ENCODE measurements at regions not wholly inside any gene's neighbourhood (a gene's known extent, or its start where the extent isn't known, plus 50 kb on each side); places are given as distances from the start of the nearest gene placed in this dataset.

GRCh38 chr1:164969253-164969652 is 387.3 kb downstream of the LMX1A start:
- in situ Hi-C loops (cut with HindIII; ENCODE audit: low pct_ligation_motif_present, low sequenced_read_pairs) = no loop called here
- Histone ChIP-seq H3K4me3 (ENCODE audit: low read depth, low read length) (no peak overlapping the region), H3K36me3 (replicated peaks) (no peaks in the 10 kb centered on the region), H3K27ac (no peak overlapping the region), H3K27me3 (replicated peaks) (no peaks in the 10 kb centered on the region)
- no peak for DNase-seq
- no peak for TF ChIP-seq CTCF (IDR thresholded peaks at IDR 0.05; ENCODE audit: low read depth, low read length, missing control alignments)

- no peaks in the 10 kb centered on the region for H3K27me3 ChIP-seq (replicated peaks)
- no peak for TF ChIP-seq CTCF (IDR thresholded peaks at IDR 0.05; ENCODE audit: low read depth, low read length, missing control alignments)
- no peak overlapping the region for H3K27ac ChIP-seq
- no peaks in the 10 kb centered on the region for H3K36me3 ChIP-seq (replicated peaks)
- no peak overlapping the region for H3K4me3 ChIP-seq (ENCODE audit: low read depth, low read length)
- in situ Hi-C loops (cut with HindIII; ENCODE audit: low pct_ligation_motif_present, low sequenced_read_pairs) = no loop called here
- DNase-seq = no peak
Observed at GRCh38 chr1:164967300-164967699, 389.2 kb downstream of the LMX1A start.

GRCh38 chr1:164961715-164962114 is 394.8 kb downstream of the LMX1A start:
- in situ Hi-C loops (cut with HindIII; ENCODE audit: low pct_ligation_motif_present, low sequenced_read_pairs) = no loop called here
- no peaks in the 10 kb centered on the region for H3K36me3 ChIP-seq (replicated peaks)
- H3K27me3 ChIP-seq (replicated peaks) = no peaks in the 10 kb centered on the region
- no peak overlapping the region for H3K4me3 ChIP-seq (ENCODE audit: low read depth, low read length)
- no peak for DNase-seq
- no peak overlapping the region for H3K27ac ChIP-seq
- no peak for TF ChIP-seq CTCF (IDR thresholded peaks at IDR 0.05; ENCODE audit: low read depth, low read length, missing control alignments)

- H3K27ac ChIP-seq = no peak overlapping the region
- H3K4me3 ChIP-seq (ENCODE audit: low read depth, low read length) = no peak overlapping the region
- no peak for DNase-seq
- TF ChIP-seq CTCF (IDR thresholded peaks at IDR 0.05; ENCODE audit: low read depth, low read length, missing control alignments) = no peak
- H3K27me3 ChIP-seq (replicated peaks) = no peaks in the 10 kb centered on the region
- no peaks in the 10 kb centered on the region for H3K36me3 ChIP-seq (replicated peaks)
- in situ Hi-C loops (cut with HindIII; ENCODE audit: low pct_ligation_motif_present, low sequenced_read_pairs) = no loop called here
Observed at GRCh38 chr1:164958982-164959768, 397.3 kb downstream of the LMX1A start.

- H3K4me3 ChIP-seq (ENCODE audit: low read depth, low read length) = no peak overlapping the region
- in situ Hi-C loops (cut with HindIII; ENCODE audit: low pct_ligation_motif_present, low sequenced_read_pairs) = no loop called here
- TF ChIP-seq CTCF (IDR thresholded peaks at IDR 0.05; ENCODE audit: low read depth, low read length, missing control alignments) = no peak
Observed at GRCh38 chr1:164953815-164954214, 394.8 kb downstream of the PBX1 start.

GRCh38 chr1:164953098-164953497 is 394.1 kb downstream of the PBX1 start:
- Histone ChIP-seq H3K27me3 (replicated peaks) (no peaks in the 10 kb centered on the region), H3K36me3 (replicated peaks) (no peaks in the 10 kb centered on the region), H3K4me3 (ENCODE audit: low read depth, low read length) (no peak overlapping the region), H3K27ac (no peak overlapping the region)
- DNase-seq = no peak
- TF ChIP-seq CTCF (IDR thresholded peaks at IDR 0.05; ENCODE audit: low read depth, low read length, missing control alignments) = no peak
- in situ Hi-C loops (cut with HindIII; ENCODE audit: low pct_ligation_motif_present, low sequenced_read_pairs) = no loop called here

More at GRCh38 chr1:164953815-164954214, 394.8 kb downstream of the PBX1 start:
- Histone ChIP-seq H3K27ac (no peak overlapping the region), H3K27me3 (replicated peaks) (no peaks in the 10 kb centered on the region), H3K36me3 (replicated peaks) (no peaks in the 10 kb centered on the region)
- DNase-seq = no peak
